H1 (cell line): ENCODE measurements at regions not wholly inside any gene's neighbourhood (a gene's known extent, or its start where the extent isn't known, plus 50 kb on each side); places are given as distances from the start of the nearest gene placed in this dataset.

Experiments
- CTCF ChIA-PET: fragments of 300-600 bp; sonication (Branson Sonifier 250); formaldehyde crosslinking; loops from one replicate; lab custom pipeline; 2021; ENCODE audit not compliant: partially characterized antibody; lab: Charles Lee
- POLR2A ChIA-PET: fragments of 300-600 bp; sonication (Branson Sonifier 250); formaldehyde crosslinking; loops from one replicate; lab custom pipeline; 2021; ENCODE audit warnings: inconsistent platforms; ENCODE audit not compliant: partially characterized antibody; lab: Charles Lee
- DNase-seq, 2 experiments: peaks; one replicate each; pipeline versions ENCODE4 v3.0.0 to v3.0.0-alpha.2; 2010 to 2022; ENCODE audit warnings: low spot score in 2 of 2, low read depth in 1 of 2, mixed read lengths in 1 of 2
- FAIRE-seq: peaks from 2 replicates; lab custom pipeline; 2011; peaks lifted over from hg19 to GRCh38; lab: Jason Lieb, UNC
- H2AFZ ChIP-seq: 2 replicates; pipeline ENCODE4 v1.8.1; 2012; ENCODE audit warnings: low read length, inconsistent platforms
- H2AK5ac ChIP-seq: 2 replicates; pipeline ENCODE4 v1.6.1; 2013; ENCODE audit warnings: low read depth, low read length
- H2BK120ac ChIP-seq: replicated peaks from 2 replicates; pipeline ENCODE3; 2013; ENCODE audit warnings: low read depth, low read length, inconsistent platforms
- H2BK12ac ChIP-seq: 2 replicates; pipeline ENCODE4 v1.6.1; 2013; ENCODE audit warnings: low read depth, low read length
- H2BK15ac ChIP-seq: 2 replicates; pipeline ENCODE4 v1.6.1; 2013; ENCODE audit warnings: low read length
- H2BK20ac ChIP-seq: 2 replicates; pipeline ENCODE4 v1.6.1; 2013; ENCODE audit warnings: low read length
- H2BK5ac ChIP-seq: 2 replicates; pipeline ENCODE4 v1.6.1; 2013; ENCODE audit warnings: low read depth, low read length
- H3K14ac ChIP-seq: 2 replicates; pipeline ENCODE4 v1.6.1; 2013; ENCODE audit warnings: inconsistent platforms; ENCODE audit not compliant: insufficient read length
- H3K18ac ChIP-seq: 2 replicates; pipeline ENCODE4 v1.6.1; 2013; ENCODE audit warnings: low read length; ENCODE audit errors: extremely low read depth
- H3K23ac ChIP-seq: 2 replicates; pipeline ENCODE4 v1.6.1; 2013; ENCODE audit warnings: inconsistent platforms; ENCODE audit not compliant: insufficient read length
- H3K23me2 ChIP-seq: 2 replicates; pipeline ENCODE4 v1.6.1; 2013; ENCODE audit warnings: low read depth, low read length
- H3K27ac ChIP-seq: 2 replicates; pipeline ENCODE4 v1.6.1; 2011; ENCODE audit warnings: low read depth, low read length, inconsistent platforms
- H3K27me3 ChIP-seq, 4 experiments: replicated peaks in 1 of 4; 1 replicate in 1 of 4; 2 replicates in 3 of 4; pipeline versions ENCODE4 v1.6.1 to v1.8.1; 2011 to 2013; ENCODE audit warnings: low read length in 3 of 4, mild to moderate bottlenecking in 3 of 4, inconsistent platforms in 2 of 4, mixed read lengths in 2 of 4, moderate library complexity in 1 of 4; ENCODE audit not compliant: control insufficient read depth in 3 of 4, insufficient read depth in 3 of 4; ENCODE audit errors: extremely low read depth in 1 of 4
- H3K36me3 ChIP-seq, 4 experiments: 2 replicates each; pipeline versions ENCODE4 v1.6.1 to v1.8.1; 2011 to 2013; ENCODE audit warnings: mild to moderate bottlenecking in 4 of 4, low read length in 3 of 4, moderate library complexity in 2 of 4, control low read depth in 1 of 4, inconsistent platforms in 1 of 4; ENCODE audit not compliant: insufficient read depth in 4 of 4, control insufficient read depth in 2 of 4
- H3K4ac ChIP-seq: replicated peaks from 2 replicates; pipeline ENCODE3; 2013; ENCODE audit warnings: low read length, low read depth, mixed read lengths, inconsistent platforms; ENCODE audit not compliant: insufficient read length
- H3K4me1 ChIP-seq, 4 experiments: replicated peaks in 1 of 4; 1 replicate in 1 of 4; 2 replicates in 3 of 4; pipeline versions ENCODE4 v1.6.1 to v1.8.1; 2011 to 2013; ENCODE audit warnings: low read length in 3 of 4, inconsistent platforms in 2 of 4, mixed read lengths in 1 of 4; ENCODE audit not compliant: insufficient read depth in 4 of 4, control insufficient read depth in 3 of 4
- H3K4me2 ChIP-seq, 2 experiments: 2 replicates each; pipeline versions ENCODE4 v1.6.1 to v1.8.1; 2011 to 2013; ENCODE audit warnings: low read depth in 2 of 2, low read length in 2 of 2, control low read depth in 1 of 2, inconsistent platforms in 1 of 2, mild to moderate bottlenecking in 1 of 2; ENCODE audit not compliant: insufficient read depth in 1 of 2
- H3K4me3 ChIP-seq, 4 experiments: fragments of 200-600, 300-600 bp in 1 of 4; sonication (generic), shearing (Covaris generic), sonication (Bioruptor Twin) in 1 of 4; 2 replicates each; pipeline versions ENCODE4 v1.5.1 to v1.8.1; 2011 to 2016; ENCODE audit warnings: low read length in 4 of 4, low read depth in 3 of 4, control low read depth in 2 of 4, inconsistent platforms in 2 of 4, mild to moderate bottlenecking in 2 of 4, mixed read lengths in 1 of 4, moderate library complexity in 1 of 4; ENCODE audit not compliant: insufficient read depth in 2 of 4; ENCODE audit errors: extremely low read depth in 1 of 4
- H3K56ac ChIP-seq: replicated peaks from 2 replicates; pipeline ENCODE3; 2013; ENCODE audit warnings: low read depth, mild to moderate bottlenecking, mixed read lengths, low read length, inconsistent platforms; ENCODE audit not compliant: insufficient read length
- H3K79me1 ChIP-seq: 2 replicates; pipeline ENCODE4 v1.6.1; 2013; ENCODE audit warnings: low read depth, low read length, control low read depth
- H3K79me2 ChIP-seq, 2 experiments: 2 replicates each; pipeline versions ENCODE4 v1.6.1 to v1.8.1; 2012 to 2013; ENCODE audit warnings: low read length in 2 of 2, mild to moderate bottlenecking in 2 of 2, inconsistent platforms in 1 of 2; ENCODE audit not compliant: insufficient read depth in 2 of 2, control insufficient read depth in 1 of 2
- H3K9ac ChIP-seq, 4 experiments: replicated peaks in 1 of 4; 1 replicate in 1 of 4; 2 replicates in 3 of 4; pipeline versions ENCODE4 v1.6.1 to v1.8.1; 2011 to 2013; ENCODE audit warnings: low read depth in 3 of 4, low read length in 3 of 4, control low read depth in 2 of 4, mild to moderate bottlenecking in 2 of 4, moderate library complexity in 2 of 4, inconsistent platforms in 1 of 4; ENCODE audit errors: extremely low read depth in 1 of 4
- H3K9me3 ChIP-seq, 2 experiments: 2 replicates each; pipeline versions ENCODE4 v1.6.1 to v1.8.1; 2012 to 2013; ENCODE audit warnings: mild to moderate bottlenecking in 2 of 2, moderate library complexity in 2 of 2, control low read depth in 1 of 2, inconsistent platforms in 1 of 2, low read depth in 1 of 2, low read length in 1 of 2, mixed read lengths in 1 of 2; ENCODE audit not compliant: insufficient read depth in 2 of 2
- H4K20me1 ChIP-seq, 2 experiments: replicated peaks in 1 of 2; 2 replicates each; pipeline versions ENCODE3 to v1.8.1; 2011 to 2013; ENCODE audit warnings: inconsistent platforms in 2 of 2, low read length in 2 of 2, mild to moderate bottlenecking in 1 of 2; ENCODE audit not compliant: insufficient read depth in 2 of 2, control insufficient read depth in 1 of 2
- H4K5ac ChIP-seq: 2 replicates; pipeline ENCODE4 v1.6.1; 2013; ENCODE audit warnings: low read length, low read depth, mixed read lengths, inconsistent platforms; ENCODE audit not compliant: insufficient read length
- H4K8ac ChIP-seq: 2 replicates; pipeline ENCODE4 v1.8.0; 2013; ENCODE audit warnings: mild to moderate bottlenecking, moderate library complexity, low read length, inconsistent platforms; ENCODE audit not compliant: insufficient read depth; ENCODE audit errors: extremely low read depth
- H4K91ac ChIP-seq: replicated peaks from 2 replicates; pipeline ENCODE3; 2013; ENCODE audit warnings: low read length, mixed read lengths, inconsistent platforms; ENCODE audit not compliant: insufficient read length
- BCL11A ChIP-seq, 2 experiments: IDR thresholded peaks; one replicate each; pipeline ENCODE4 v1.6.1; 2011; ENCODE audit warnings: low read depth in 2 of 2, low read length in 2 of 2, mild to moderate bottlenecking in 2 of 2
- CTCF ChIP-seq, 3 experiments: IDR thresholded peaks; 1 replicate in 2 of 3; 2 replicates in 1 of 3; pipeline versions ENCODE4 v1.5.1 to v1.6.1; 2011; ENCODE audit warnings: low read length in 3 of 3, mild to moderate bottlenecking in 3 of 3, inconsistent platforms in 2 of 3, low read depth in 1 of 3, moderate library complexity in 1 of 3; ENCODE audit not compliant: insufficient read depth in 1 of 3; ENCODE audit errors: control extremely low read depth in 1 of 3
- EZH2 ChIP-seq: fragments of 200-600 bp; sonication (generic); IDR thresholded peaks from 2 replicates; pipeline ENCODE4 v1.7.1; 2012; ENCODE audit warnings: low read depth, mild to moderate bottlenecking, moderate library complexity, low read length, inconsistent platforms; ENCODE audit not compliant: severe bottlenecking
- KDM5A ChIP-seq: fragments of 200-600 bp; IDR thresholded peaks from 2 replicates; pipeline ENCODE4 v1.7.1; 2012; ENCODE audit warnings: mild to moderate bottlenecking, low read length, inconsistent platforms, mixed read lengths
- PHF8 ChIP-seq: fragments of 200-600 bp; sonication (generic); conservative IDR thresholded peaks from 2 replicates; pipeline ENCODE4 v1.7.1; 2012; ENCODE audit warnings: low read depth, mild to moderate bottlenecking, inconsistent platforms, low read length, moderate library complexity
- RAD21 ChIP-seq, 2 experiments: IDR thresholded peaks in 1 of 2; conservative IDR thresholded peaks in 1 of 2; 2 replicates each; pipeline ENCODE4 v1.6.1; 2011; ENCODE audit warnings: low read depth in 2 of 2, low read length in 2 of 2, improper control_type of control experiment in 1 of 2, inconsistent platforms in 1 of 2, mild to moderate bottlenecking in 1 of 2, moderate library complexity in 1 of 2
- RNF2 ChIP-seq: fragments of 200-900, 300-1000 bp; sonication (generic); IDR thresholded peaks from 2 replicates; pipeline ENCODE4 v1.7.1; 2016; ENCODE audit warnings: borderline replicate concordance, low read depth, mild to moderate bottlenecking, antibody characterized with exemption, low read length; ENCODE audit not compliant: poor library complexity, severe bottlenecking; ENCODE audit errors: missing control alignments
- SIRT6 ChIP-seq: IDR thresholded peaks from one replicate; pipeline ENCODE4 v1.7.1; 2012; ENCODE audit warnings: low read length, inconsistent platforms
- SRF ChIP-seq: IDR thresholded peaks from 2 replicates; pipeline ENCODE4 v1.6.1; 2011; ENCODE audit warnings: mild to moderate bottlenecking, low read depth, low read length, moderate library complexity
- TAF7 ChIP-seq: optimal IDR thresholded peaks from 2 replicates; pipeline ENCODE3; 2011; ENCODE audit warnings: low read depth, mild to moderate bottlenecking, inconsistent platforms, low read length, moderate library complexity, borderline replicate concordance
- WGBS, 2 experiments: shearing (Covaris generic) in 1 of 2; methylation state at CpG; one replicate each; pipeline versions ENCODE4 v1.1.6 to v1.1.7; 2013 to 2015; ENCODE audit warnings: low lambda C conversion rate in 2 of 2, mixed read lengths in 2 of 2, inconsistent platforms in 1 of 2, low coverage in 1 of 2, missing lambda C conversion rate in 1 of 2; ENCODE audit not compliant: insufficient replicate concordance in 2 of 2, insufficient coverage in 1 of 2, insufficient read length in 1 of 2; ENCODE audit errors: extremely low coverage in 1 of 2, missing lambda C conversion rate in 1 of 2; 5-methylcytosine and 5-hydroxymethylcytosine counted together

DNA sequence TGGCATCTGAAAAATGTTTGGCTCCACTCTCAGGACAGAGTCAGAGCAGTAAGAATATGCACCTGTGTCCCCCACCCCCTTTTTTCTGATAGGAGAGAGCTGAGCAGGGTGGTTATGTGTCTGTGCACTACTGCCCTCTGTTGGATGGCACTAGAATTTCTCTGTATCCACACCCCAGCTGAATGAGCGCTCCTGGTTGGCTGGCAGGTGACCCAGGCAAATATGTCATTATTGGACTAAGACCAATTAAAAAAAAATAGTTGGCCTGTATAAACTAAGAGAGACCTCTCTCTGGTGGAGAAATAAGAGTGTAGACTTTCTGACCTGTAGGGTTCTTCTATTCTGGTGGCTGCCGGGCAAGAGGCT lies 107.0 kb downstream of the PTCSC3 start:
- TF ChIP-seq SRF (no peak), TAF7 (no peak), KDM5A (no peak), EZH2 (no peak), SIRT6 (no peak), CTCF (IDR thresholded peaks at IDR 0.05; ENCODE audit: control extremely low read depth in 1 of 3, insufficient read depth in 1 of 3, low read depth in 1 of 3, low read length in 3 of 3) (peak; percentile 64 to 83 (median 76)), RNF2 (no peak), RAD21 (IDR thresholded peaks at IDR 0.05 in 1 of 2, conservative IDR thresholded peaks at IDR 0.05 in 1 of 2; ENCODE audit: low read depth in 2 of 2, low read length in 2 of 2) (peak; percentile 74 to 78), PHF8 (no peak), BCL11A (IDR thresholded peaks at IDR 0.05; ENCODE audit: low read depth in 2 of 2, low read length in 2 of 2) (no peak)
- TF ChIP-seq, all 59 proteins: peak for 2
- H3K18ac ChIP-seq, result no peak overlapping the region
- no peak overlapping the region for H4K8ac ChIP-seq
- no peak overlapping the region for H3K4me3 ChIP-seq
- no peak overlapping the region for H4K91ac ChIP-seq
- H3K9ac ChIP-seq, result no peak overlapping the region
- H3K36me3 ChIP-seq, result no peaks in the 10 kb centered on the region
- H3K23ac ChIP-seq, result no peak overlapping the region
- no peak overlapping the region for H3K4ac ChIP-seq
- H3K23me2 ChIP-seq, result no peaks in the 10 kb centered on the region
- no peaks in the 10 kb centered on the region for H4K20me1 ChIP-seq
- no peak overlapping the region for H4K5ac ChIP-seq
- H3K14ac ChIP-seq, result no peak overlapping the region
- H3K9me3 ChIP-seq, result no peaks in the 10 kb centered on the region; a peak in 1 of 4 replicates
- no peaks in the 10 kb centered on the region for H3K79me1 ChIP-seq
- POLR2A ChIA-PET, result no interaction called here
- H3K56ac ChIP-seq, result no peak overlapping the region
- H2BK5ac ChIP-seq, result no peak overlapping the region
- peak overlapping the region; percentile 56; the same call in 1 of the 2 replicates for H2AFZ ChIP-seq
- H3K4me2 ChIP-seq, result no peak overlapping the region; a peak in 1 of 4 replicates
- WGBS, 2 experiments, result 62% methylated on average over 2 of the region's 2 CpGs; no CpG with 5 or more reads in 1 of the 2 experiments
- H2BK120ac ChIP-seq, result no peak overlapping the region
- no peak overlapping the region for H2BK12ac ChIP-seq
- DNase-seq (peak; percentile 31 to 61), FAIRE-seq (no peak)
- no peaks in the 10 kb centered on the region for H3K27me3 ChIP-seq
- CTCF ChIA-PET, result interaction anchor here (0.5 to 6.1 kb wide), 75 partner anchors 9 to 586 kb away, joined by 3 to 79 read pairs (median 5); partner anchors contain the start of gene PTCSC3
- H2BK20ac ChIP-seq, result no peak overlapping the region
- H2BK15ac ChIP-seq, result no peak overlapping the region
- no peak overlapping the region for H3K27ac ChIP-seq
- H2AK5ac ChIP-seq, result no peak overlapping the region
- H3K4me1 ChIP-seq, result no peaks in the 10 kb centered on the region
- H3K79me2 ChIP-seq, result no peaks in the 10 kb centered on the region
